Inferior parietal cortex (tissue), 1 donor: ENCODE measurements at regions not wholly inside any gene's neighbourhood (a gene's known extent, or its start where the extent isn't known, plus 50 kb on each side); places are given as distances from the start of the nearest gene placed in this dataset.

ENCODE experiments used
- DNase-seq: peaks from one replicate; pipeline ENCODE4 v3.0.0-alpha.2; 2016; ENCODE audit errors: extremely low spot score

DNA sequence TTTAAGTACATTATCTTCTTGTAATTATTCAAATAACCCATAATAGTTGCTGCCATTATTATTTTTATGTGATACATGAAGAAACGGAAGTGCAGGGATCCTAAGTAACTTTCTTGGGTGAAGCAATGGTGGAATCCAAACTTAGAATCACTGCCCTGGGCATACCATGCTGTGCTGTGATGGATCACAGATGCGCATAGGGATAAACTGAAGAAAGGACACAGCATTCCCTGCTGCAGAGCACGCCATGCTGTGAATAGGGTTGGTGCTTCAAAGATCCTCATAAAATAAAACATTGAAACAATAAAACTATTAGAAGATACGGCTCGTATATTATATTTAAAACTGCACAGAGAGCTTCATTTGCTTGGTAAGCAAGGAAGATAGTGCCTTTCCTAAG, 211.7 kb upstream of the ADAMTS16 start:
- no peak for DNase-seq

DNA sequence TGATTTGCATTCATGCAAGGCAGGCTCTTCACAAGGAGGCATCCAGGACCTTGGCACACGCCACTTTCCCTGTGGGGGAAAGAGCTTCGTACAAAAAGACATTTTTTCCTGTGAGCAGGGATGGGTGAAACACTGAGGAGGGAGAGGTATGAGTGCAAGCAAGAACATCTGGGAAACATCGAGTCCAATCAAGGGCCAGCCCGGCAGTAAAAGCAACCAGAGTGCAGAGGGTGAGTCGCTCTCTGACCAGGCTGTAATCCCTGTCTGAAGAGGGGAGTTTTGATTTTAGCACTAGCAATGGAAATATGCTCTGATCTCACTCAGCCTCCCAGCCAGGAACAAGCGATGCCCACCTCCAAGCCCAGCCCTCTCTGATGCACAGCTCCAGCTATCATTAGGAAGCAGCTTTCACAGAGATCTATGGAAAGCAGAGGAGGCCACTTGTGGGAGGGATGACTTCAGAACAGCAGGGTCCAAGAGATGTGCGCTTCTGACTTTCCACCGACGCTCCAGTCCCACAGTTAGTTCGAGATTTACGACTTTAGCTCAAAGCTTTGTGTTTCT, 211.0 kb upstream of the ADAMTS16 start:
- no peak for DNase-seq

DNA sequence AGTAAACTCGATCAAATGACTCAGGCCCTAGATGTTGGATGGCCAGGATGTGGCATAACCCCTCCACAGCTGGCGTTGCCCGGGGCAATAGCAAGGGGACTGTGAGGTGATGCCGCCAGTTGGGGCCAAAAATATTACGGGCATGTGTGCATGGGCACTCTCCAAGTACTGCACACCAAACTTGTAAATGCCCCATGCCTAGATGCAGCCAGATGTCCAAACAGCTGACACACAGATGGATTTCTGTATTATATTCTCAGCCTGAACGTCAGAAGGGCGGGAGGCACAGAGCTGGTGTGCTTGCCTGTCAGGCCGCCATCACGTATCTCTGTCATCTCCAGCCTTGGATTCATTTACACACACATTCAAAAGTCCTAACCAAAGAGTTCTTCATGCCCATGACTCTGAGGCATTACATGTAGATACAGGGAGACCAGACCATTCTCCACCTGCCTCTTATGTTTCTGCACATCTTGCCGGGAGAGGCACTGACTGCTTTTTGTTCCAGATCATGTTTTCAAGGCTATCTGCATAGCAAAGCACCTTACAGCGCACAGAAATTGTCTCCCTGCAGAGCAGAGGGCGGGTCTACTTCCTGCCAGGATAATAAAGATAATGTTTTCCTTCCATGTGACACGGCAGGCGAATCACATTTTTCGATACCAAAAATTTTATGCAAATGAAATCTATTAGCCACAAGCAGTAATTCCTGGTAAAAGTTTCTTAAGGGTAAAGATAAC, 200.9 kb upstream of the ADAMTS16 start:
- no peak for DNase-seq

DNA sequence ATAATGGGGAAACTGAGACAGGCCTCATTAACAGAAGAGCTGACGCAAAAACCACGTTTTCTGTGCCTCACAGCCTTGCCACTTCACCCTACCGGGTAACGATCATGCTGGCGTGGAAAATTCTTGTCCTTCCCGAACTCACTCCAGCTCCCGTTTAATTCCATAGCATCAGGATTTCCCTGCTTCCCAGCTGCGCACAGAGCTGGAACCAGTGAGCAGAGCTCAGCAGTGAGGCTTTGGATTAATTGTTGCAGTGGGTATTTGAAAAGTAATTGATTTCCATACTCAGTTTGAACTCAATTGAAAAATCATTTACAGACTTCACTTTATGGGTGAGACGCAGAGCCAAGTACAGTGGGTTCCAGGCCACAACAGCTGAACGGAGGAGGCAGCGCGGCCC, 199.0 kb upstream of the ADAMTS16 start:
- no peak for DNase-seq

DNA sequence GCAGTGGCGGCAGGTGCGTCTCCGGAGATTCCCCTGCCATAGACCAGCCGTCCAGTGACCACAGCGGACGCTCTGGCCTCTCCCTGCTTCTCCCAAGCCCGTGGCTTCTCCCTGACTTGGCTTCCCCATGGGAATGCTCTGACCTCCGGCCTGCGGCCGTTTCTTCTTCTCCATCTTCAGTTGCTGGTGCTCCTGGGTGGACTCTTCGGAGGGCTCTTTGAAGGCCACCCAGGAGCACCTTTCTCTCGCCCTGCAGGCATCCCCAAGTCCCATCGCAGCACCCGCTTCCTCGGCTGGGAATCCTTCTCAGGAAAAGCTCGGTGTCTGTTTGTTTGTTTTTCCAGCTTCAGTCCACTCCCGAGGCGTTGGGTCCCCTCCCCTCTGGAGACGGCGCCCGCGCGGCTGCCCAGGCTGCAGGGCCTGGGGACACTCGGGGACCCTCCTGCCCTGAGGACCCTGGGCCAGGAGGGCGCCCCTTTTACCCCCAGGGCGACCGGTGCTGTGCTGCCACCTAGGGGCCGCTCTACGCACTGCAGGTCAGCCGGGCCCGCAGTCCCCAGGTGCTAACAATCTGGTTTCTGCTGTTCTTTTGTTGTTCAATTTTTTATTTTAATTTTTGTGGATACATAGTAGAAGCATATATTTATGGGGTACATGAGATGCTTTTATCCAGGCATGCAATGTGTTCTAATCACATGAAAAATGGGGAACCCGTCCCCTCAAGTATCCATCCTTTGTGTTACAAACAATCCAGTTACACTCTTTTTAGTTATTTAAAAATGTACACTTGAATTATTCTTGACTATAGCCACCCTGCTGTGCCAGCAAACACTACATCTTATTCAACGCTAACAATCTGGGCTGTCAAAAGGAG, 197.9 kb upstream of the ADAMTS16 start:
- DNase-seq, result no peak

DNA sequence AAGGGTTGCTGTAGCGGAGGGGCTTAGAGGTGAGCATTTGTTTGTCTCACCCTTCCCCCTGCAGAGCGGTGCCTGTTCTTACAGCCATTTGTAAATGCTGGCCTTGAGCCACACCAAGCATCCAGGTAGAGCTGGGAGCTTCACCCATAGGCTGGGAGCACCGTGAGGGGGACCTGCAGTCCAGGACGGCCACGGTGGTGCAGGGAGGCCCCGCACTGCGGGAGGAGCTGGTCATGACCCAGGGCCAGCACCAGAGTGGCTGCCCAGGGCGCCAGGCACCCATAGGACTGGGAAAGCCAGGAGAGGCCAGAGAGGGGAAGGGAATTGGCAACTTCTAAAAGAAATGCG, 197.3 kb upstream of the ADAMTS16 start:
- DNase-seq, result no peak

DNA sequence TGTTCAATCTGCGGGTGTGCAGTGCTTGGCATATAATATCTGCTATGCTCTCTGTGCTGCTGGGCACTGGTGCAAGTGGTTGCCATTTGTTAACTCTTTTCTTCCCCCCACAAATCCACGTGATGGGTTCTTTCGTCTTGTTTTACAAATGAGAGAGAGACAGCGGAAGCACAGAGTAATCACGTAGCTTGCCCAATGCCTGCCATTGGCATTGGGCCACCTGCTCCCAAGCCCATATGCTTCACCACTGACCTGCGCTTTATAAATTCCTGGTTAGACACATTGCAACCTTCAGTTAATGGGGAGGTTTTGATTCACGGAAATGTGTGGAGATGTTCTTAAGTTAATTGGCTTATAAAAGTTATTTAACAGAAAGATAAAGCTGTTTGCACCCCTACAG, 194.8 kb upstream of the ADAMTS16 start:
- DNase-seq, result no peak

DNA sequence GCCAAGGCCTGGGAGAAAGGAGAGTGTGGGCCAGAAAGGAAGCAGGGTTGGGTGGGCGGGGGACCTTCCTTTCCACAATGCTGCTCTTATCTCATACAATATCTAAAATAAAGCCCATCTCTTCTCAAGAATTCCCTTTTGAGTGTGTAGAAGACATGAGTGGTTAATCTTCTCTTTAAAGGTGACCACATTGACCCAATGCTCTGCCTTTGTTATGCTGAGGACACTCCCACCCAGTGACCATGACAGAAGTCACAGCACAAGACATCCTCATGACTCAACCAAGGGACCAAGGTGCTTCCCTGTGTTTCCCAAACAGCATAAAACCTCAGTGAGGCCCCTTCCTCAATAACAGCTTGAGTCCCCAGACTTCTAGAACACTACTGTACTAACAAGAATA, 193.0 kb upstream of the ADAMTS16 start:
- DNase-seq, result no peak

DNA sequence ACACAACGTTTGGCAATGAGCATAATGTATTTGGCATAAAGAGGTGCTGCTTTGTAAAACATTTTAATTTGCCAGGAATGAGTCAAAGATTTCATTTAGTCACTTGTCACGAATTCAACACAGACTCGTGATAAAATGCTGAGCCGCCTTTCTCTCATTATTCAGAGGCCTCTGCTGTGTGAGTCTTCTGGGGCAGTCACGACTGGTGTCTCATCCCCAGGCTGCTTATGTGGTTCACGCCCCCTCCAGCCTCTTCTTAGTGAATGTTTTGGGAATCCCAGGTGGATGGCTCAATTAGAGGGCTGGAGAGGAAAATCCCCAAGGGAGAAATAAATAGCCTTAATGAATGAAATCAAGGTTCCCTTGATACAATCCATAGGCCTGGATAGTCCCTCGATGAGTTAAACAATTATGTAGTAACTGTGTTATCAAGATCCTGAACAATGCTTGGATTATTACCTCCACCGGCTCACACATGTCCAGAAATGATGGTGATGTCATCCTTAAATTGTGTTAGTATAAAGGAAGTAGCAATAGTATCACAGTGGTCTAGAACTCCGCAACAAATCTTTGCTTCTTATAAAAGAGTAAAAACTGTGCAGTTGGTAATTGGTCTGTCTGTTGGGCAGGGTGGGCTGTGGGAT, 192.1 kb upstream of the ADAMTS16 start:
- DNase-seq, result no peak

DNA sequence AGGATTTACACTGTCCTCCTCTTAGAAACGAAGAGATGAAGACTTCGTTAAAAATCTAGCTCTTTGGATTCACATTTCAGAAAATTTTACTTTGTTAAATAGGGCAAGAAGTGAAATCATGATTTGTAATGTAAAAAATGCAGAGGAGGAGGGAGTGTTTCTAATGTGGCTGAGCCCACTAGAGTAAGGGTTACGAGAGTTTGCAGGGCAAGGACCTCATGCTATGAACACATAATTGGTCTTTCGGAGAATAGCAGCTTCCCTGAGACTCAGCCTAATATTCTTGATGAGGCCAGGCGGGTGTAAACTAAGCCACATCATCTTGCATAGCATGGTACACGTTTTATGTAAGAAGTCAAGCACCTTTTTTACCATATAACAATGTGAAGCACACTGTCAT, 191.0 kb upstream of the ADAMTS16 start:
- DNase-seq, result no peak

DNA sequence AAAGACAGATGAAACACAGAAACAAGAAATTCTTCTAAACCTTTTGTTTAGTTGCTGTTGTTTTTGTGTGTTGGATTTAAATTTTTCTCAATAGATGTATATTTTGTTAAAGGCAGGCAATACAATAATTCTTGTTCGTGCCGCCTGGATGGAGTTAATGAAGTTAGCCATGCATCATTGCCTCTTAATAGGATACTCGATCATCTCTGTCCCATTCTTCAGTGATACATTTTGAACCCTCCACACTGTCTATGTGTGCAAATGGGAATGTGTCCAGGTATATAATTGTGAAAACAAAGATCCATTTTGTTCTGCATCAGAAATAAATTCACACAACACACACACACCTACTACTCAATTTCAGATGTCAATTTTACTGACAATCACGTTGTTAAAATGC, 186.6 kb upstream of the ADAMTS16 start:
- DNase-seq, result no peak

DNA sequence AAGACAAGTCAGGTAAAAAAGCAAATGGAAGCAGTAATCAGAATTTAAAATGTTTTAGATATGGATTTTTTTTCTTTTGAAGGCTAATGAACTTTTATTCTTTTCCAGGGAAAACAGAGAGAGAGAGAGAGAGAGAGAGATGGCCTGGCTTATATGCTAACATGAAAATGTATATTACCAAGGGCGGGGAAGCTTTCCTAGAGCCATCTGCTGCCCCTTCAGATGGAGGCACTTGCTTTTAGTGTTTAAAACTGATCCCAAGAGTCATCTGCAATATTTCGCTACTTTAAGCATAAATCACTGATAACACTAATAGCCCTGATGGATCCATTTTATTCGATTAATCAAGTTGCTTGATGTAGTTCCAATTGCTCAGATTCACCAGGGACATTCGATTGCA, 186.1 kb upstream of the ADAMTS16 start:
- no peak for DNase-seq

DNA sequence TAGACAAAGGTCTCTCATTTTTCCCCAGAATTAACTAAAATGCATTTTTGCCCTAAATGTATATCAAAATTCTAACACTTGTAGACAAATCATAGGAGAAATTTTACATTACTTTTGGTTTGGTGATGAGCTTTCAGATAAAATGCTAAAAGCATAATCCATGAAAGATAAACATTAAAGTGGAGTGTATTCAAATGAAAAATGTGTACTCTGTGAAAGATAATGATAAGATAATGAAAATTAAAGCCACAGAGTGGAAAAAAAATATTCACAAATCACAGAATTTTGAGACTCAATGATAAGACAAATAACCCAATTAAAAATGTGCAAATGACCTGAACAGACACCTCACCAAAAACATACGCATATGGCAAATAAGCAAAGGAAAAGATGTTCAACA, 176.9 kb upstream of the ADAMTS16 start:
- no peak for DNase-seq

DNA sequence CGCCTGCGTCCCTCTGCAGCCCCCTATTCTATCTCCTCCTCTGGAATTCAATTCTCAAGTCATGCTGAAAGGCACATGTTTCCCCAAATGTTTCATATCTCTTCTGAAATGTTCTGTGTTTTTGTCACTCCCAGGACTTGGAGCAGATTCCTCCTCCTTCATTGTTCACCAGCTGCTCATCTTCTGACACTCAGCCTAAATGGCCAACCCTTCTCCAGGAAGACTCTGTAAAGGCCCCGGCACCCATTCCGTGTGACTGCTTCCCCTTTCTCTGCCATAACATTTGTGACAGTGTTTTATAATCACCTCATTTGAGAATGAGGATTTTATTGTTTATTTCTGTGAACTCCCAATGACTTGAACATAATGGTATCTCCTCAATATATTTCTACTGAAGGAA, 170.8 kb upstream of the ADAMTS16 start:
- DNase-seq, result no peak

DNA sequence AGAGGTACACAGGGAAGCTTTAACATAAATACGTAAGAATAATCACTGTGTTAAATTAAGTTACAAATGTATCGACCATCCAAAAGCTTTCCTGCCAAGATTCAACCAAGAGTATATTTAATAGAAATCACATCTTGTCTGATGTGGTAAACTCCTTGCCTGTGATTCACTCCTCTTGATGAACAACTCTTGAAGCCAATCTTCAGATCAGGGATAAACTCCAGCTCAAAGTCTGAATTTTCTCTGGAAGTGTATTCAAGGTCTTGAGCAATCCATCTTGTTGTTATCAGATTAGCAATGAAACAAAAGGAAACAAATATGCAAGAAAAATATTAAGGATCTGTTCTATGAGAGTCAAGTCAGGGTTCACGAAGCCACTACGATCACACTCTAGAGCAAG, 170.0 kb upstream of the ADAMTS16 start:
- no peak for DNase-seq

DNA sequence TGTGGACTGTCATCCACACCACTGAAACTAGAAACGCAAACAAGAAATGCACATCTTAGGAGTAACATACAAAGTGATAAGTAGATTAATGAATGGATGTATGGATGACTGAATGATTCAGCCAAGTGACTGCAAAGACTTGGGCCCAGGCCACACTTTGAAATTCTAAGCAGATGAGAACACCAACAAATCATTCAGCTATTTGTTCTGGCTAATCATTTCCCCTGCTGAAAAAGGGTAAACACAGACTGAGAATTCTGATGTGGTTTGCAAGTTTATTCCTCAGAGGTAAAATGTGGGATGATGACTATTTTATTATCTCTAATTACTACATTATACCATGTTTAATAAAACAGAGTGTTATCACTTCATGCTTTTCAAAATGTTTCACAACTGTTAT, 163.2 kb upstream of the ADAMTS16 start:
- no peak for DNase-seq

DNA sequence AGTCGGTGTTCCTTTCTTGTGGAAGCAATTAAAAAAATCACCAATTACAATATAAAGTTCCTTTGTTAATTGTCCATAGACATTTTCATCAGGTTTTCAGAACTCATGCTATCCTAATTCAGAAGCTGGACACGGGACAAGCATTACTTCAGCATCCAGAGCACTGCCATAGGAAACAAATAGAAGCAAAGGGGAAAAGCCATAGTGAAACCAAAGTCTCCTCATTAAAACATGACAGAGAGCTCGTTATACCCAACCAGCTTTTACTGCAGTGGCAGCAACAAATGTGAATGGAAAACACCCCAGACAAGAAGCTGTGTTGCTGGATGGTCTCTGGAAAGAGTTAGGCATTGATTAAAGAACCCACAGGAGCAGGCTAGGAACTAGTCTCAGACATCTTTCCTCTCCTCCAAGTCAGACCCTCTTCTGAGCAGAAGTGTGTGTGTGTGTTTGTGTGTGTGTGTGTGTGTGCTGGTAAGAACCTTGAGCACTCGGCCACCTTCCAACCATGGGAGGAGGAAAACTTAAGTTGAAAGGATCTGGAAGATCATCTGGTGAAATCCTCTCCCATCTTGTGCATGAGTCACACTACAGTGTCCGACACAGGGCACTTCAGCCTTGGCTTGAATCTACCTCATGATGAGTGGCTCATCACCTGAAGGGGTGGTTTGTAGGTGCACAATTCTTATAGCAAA, 162.6 kb upstream of the ADAMTS16 start:
- DNase-seq, result no peak

DNA sequence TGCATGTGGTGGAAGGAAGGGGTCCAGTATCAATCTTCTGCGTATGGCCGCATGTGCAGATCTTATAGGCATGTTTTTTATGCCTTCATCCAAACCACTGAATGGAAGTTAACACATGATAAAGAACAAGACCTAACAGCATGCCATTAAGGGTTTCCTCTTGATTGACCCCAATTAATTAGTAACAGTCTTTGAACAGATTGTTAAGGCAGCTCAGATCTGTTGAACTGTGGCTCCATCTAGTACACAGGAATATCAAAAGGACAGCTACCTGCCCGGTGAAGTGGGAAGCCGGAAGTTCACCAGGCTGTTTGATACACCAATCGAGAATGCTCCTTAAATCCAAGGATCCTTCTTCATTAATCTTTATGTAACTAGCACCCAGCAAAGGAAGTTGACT, 159.9 kb upstream of the ADAMTS16 start:
- DNase-seq, result no peak

DNA sequence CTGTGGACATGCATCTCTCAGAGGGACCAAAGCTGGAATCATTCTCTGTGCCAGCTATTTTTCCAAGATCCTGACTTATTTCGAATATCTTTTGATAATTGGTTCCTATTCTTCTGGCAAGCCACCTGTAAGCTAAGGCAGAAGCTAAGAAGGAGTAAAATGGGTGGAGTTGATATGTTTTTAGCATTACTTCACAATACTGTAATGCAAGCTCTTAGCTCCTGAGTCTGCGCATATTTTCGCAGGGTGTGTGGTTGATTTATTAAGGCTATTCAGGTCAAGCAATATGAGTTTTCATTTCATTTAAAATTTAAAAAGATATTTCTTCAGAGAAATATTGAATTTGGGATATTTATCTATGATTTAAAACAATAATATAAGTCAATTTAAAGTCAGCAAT, 158.5 kb upstream of the ADAMTS16 start:
- no peak for DNase-seq

DNA sequence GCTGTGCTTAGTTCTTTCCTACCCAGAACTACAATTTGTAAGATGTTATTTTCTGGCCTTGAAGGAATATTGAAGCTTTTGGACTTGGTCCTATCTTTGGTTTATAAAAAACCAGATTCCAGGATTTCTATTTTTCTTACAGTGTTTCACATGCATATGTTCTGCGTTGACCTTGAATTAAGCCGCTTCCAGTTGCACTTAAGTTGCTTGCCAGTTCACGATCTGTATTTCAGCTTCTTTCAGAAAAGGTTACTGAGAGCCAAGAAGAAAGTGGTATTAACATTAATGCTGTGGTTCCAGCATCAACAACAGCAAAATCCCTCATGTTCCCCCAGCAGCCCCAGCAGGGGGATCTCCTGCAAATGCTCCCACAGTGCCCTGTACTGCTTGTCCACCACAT, 156.4 kb upstream of the ADAMTS16 start:
- DNase-seq, result no peak

DNA sequence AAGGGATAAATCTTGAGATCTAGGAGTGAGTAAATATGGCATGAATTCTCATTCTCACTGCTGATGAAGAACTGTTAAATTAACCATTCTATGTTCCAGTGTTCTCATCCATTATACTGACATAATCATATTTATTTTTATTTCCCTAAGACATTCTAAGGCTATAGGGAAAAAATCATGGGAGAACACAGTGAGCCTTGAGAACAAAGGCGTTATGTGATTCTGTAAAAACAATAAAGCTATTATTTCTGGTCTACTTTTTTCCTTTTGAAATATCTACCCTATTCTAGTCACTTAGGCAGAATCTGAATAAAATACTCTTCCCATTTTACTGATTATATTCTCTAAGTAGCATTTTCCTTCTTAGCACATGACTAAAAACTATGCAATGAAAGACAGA, 155.7 kb upstream of the ADAMTS16 start:
- DNase-seq, result peak; percentile 5

DNA sequence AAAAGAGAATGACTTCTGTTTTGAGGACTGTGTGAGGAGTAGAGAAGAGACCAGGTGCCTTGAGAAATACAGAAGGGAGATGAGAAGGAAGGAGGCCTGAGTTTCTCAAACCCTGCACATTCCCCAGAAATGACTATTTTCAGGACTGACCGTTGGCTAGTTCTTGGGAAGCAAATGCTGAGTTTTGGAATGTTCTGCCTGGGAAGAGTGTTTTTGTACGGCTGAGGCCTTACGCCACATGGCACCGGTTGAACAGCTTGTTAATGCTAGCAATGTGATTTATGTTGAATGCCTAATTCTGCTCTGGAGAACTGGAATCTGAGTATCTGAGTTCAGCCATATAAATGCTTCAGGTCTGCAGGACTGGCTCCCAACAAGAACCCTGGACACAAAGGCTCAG, 152.7 kb upstream of the ADAMTS16 start:
- no peak for DNase-seq
